ENCODE measurements at regions not wholly inside any gene's neighbourhood (a gene's known extent, or its start where the extent isn't known, plus 50 kb on each side); places are given as distances from the start of the nearest gene placed in this dataset.
"Not testable (repeated sequence)": the region's sequence is repeated elsewhere in the genome, so short reads cannot be mapped to it uniquely, and the experiment has no call there.

- H3K36me3 ChIP-seq (ENCODE audit: control insufficient read depth, insufficient read depth, low read length): no peaks in the 10 kb centered on the region
- TF ChIP-seq, protein P1, sequence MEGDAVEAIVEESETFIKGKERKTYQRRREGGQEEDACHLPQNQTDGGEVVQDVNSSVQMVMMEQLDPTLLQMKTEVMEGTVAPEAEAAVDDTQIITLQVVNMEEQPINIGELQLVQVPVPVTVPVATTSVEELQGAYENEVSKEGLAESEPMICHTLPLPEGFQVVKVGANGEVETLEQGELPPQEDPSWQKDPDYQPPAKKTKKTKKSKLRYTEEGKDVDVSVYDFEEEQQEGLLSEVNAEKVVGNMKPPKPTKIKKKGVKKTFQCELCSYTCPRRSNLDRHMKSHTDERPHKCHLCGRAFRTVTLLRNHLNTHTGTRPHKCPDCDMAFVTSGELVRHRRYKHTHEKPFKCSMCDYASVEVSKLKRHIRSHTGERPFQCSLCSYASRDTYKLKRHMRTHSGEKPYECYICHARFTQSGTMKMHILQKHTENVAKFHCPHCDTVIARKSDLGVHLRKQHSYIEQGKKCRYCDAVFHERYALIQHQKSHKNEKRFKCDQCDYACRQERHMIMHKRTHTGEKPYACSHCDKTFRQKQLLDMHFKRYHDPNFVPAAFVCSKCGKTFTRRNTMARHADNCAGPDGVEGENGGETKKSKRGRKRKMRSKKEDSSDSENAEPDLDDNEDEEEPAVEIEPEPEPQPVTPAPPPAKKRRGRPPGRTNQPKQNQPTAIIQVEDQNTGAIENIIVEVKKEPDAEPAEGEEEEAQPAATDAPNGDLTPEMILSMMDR (IDR thresholded peaks at IDR 0.05; ENCODE audit: insufficient read depth, low read length, poor library complexity, severe bottlenecking): no peak
- no peak overlapping the region for H3K4me3 ChIP-seq (ENCODE audit: low read depth, low read length)
- DNase-seq (ENCODE audit: low read depth): no peak
- no peaks in the 10 kb centered on the region for H3K27me3 ChIP-seq (ENCODE audit: control insufficient read depth, insufficient read depth, low read length)
Observed at GRCh38 chr3:78257951-78258530, 1218.1 kb downstream of the ROBO2 start.

GRCh38 chr3:78258798-78259197 is 1218.9 kb downstream of the ROBO2 start:
- DNase-seq (ENCODE audit: low read depth): no peak
- Histone ChIP-seq H3K36me3 (ENCODE audit: control insufficient read depth, insufficient read depth, low read length) (no peaks in the 10 kb centered on the region), H3K27me3 (ENCODE audit: control insufficient read depth, insufficient read depth, low read length) (no peaks in the 10 kb centered on the region), H3K4me3 (ENCODE audit: low read depth, low read length) (no peak overlapping the region)
- TF ChIP-seq, protein P1 (IDR thresholded peaks at IDR 0.05; ENCODE audit: insufficient read depth, low read length, poor library complexity, severe bottlenecking): no peak

DNA sequence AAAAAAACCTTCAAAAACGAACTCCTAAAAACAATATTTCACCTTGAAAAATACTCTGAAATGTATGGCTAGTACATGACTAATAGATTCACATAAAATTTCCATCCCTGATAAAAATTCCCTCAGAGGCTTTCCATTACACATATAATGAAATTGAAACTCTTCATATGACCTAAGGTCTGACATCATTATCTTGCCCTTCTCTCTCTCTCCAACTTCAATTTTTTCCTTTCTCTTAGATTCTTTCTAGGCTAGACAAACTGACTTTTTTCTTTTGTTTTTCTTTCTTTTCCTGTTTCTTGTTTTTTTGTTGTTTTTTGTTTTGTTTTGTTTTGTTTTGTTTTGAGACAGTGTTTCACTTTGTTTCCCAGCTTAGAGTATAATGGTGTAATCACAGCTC is 1220.5 kb downstream of the ROBO2 start:
- DNase-seq (ENCODE audit: low read depth): no peak
- Histone ChIP-seq H3K36me3 (ENCODE audit: control insufficient read depth, insufficient read depth, low read length) (no peaks in the 10 kb centered on the region), H3K4me3 (ENCODE audit: low read depth, low read length) (no peak overlapping the region), H3K27me3 (ENCODE audit: control insufficient read depth, insufficient read depth, low read length) (no peaks in the 10 kb centered on the region)
- TF ChIP-seq, protein P1 (IDR thresholded peaks at IDR 0.05; ENCODE audit: insufficient read depth, low read length, poor library complexity, severe bottlenecking): no peak

GRCh38 chr3:78266550-78266949 is 1226.7 kb downstream of the ROBO2 start:
- H3K4me3 ChIP-seq (ENCODE audit: low read depth, low read length); H3K36me3 ChIP-seq (ENCODE audit: control insufficient read depth, insufficient read depth, low read length); H3K27me3 ChIP-seq (ENCODE audit: control insufficient read depth, insufficient read depth, low read length): not testable (repeated sequence)
- peak; percentile 71 for DNase-seq (ENCODE audit: low read depth)

- TF ChIP-seq, protein P1 (IDR thresholded peaks at IDR 0.05; ENCODE audit: insufficient read depth, low read length, poor library complexity, severe bottlenecking): no peak
- H3K36me3 ChIP-seq (ENCODE audit: control insufficient read depth, insufficient read depth, low read length): no peaks in the 10 kb centered on the region
- H3K4me3 ChIP-seq (ENCODE audit: low read depth, low read length): no peak overlapping the region
- H3K27me3 ChIP-seq (ENCODE audit: control insufficient read depth, insufficient read depth, low read length): no peaks in the 10 kb centered on the region
- no peak for DNase-seq (ENCODE audit: low read depth)
Observed at GRCh38 chr3:78267235-78267634, 1227.3 kb downstream of the ROBO2 start.

DNA sequence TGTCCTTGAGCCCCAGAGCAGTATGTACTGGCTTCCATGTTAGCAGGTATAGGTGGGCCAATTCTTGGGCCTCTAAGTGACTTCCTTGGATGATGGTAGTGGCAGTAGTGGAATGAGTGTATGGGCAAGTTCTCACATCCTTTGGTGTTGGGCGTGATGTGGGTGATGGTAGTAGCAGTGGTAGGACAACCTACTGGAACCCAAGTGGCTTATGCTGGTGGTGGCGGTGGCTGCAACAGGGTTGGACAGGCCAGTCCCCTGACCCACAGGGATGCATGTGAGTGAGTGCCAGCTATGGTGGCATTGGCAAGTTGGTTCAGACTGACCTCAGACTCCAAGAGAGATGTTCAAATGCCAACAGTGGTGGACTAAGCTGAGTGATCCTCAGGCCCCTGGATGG is 1228.2 kb downstream of the ROBO2 start:
- no peaks in the 10 kb centered on the region for H3K36me3 ChIP-seq (ENCODE audit: control insufficient read depth, insufficient read depth, low read length)
- TF ChIP-seq, protein P1 (IDR thresholded peaks at IDR 0.05; ENCODE audit: insufficient read depth, low read length, poor library complexity, severe bottlenecking): no peak
- no peaks in the 10 kb centered on the region for H3K27me3 ChIP-seq (ENCODE audit: control insufficient read depth, insufficient read depth, low read length)
- DNase-seq (ENCODE audit: low read depth): no peak
- no peak overlapping the region for H3K4me3 ChIP-seq (ENCODE audit: low read depth, low read length)

Measured in kidney epithelial cell (primary cell).